SH-SY5Y (cell line): ENCODE measurements at regions not wholly inside any gene's neighbourhood (a gene's known extent, or its start where the extent isn't known, plus 50 kb on each side); places are given as distances from the start of the nearest gene placed in this dataset.

Experiments used
- GATA2 ChIP-seq: IDR thresholded peaks from 2 replicates; pipeline ENCODE4 v1.6.1; 2011; ENCODE audit warnings: mild to moderate bottlenecking, low read depth, low read length
- GATA3 ChIP-seq: IDR thresholded peaks from 2 replicates; pipeline ENCODE4 v1.6.1; 2011; ENCODE audit warnings: low read depth, mild to moderate bottlenecking, low read length, moderate library complexity

GRCh38 chr1:177356674-177357435 is 186.1 kb downstream of the BRINP2 start:
- TF ChIP-seq GATA2 (no peak), GATA3 (no peak)

- TF ChIP-seq GATA2 = no peak
- TF ChIP-seq GATA3 = no peak
Measured at GRCh38 chr1:177355575-177355974, 184.8 kb downstream of the BRINP2 start.

- TF ChIP-seq GATA3 (no peak), GATA2 (no peak)
Measured at GRCh38 chr1:177354247-177354646, 183.5 kb downstream of the BRINP2 start.

GRCh38 chr1:177351361-177352108 is 180.8 kb downstream of the BRINP2 start:
- no peak for TF ChIP-seq GATA3
- TF ChIP-seq GATA2 = no peak

GRCh38 chr1:177346790-177347359 is 176.1 kb downstream of the BRINP2 start:
- TF ChIP-seq GATA2 (no peak), GATA3 (no peak)

GRCh38 chr1:177343445-177343844 is 172.7 kb downstream of the BRINP2 start:
- TF ChIP-seq GATA3 = no peak
- TF ChIP-seq GATA2 = no peak

GRCh38 chr1:177341773-177342172 is 171.0 kb downstream of the BRINP2 start:
- no peak for TF ChIP-seq GATA2
- no peak for TF ChIP-seq GATA3

- TF ChIP-seq GATA3 (no peak), GATA2 (no peak)
Measured at GRCh38 chr1:177340601-177341067, 169.9 kb downstream of the BRINP2 start.

GRCh38 chr1:177338376-177338775 is 167.6 kb downstream of the BRINP2 start:
- no peak for TF ChIP-seq GATA2
- no peak for TF ChIP-seq GATA3

- no peak for TF ChIP-seq GATA3
- no peak for TF ChIP-seq GATA2
Measured at GRCh38 chr1:177334903-177335302, 164.1 kb downstream of the BRINP2 start.

GRCh38 chr1:177333936-177334595 is 163.3 kb downstream of the BRINP2 start:
- TF ChIP-seq GATA2 (no peak), GATA3 (no peak)
